ENCODE measurements at regions not wholly inside any gene's neighbourhood (a gene's known extent, or its start where the extent isn't known, plus 50 kb on each side); places are given as distances from the start of the nearest gene placed in this dataset.

GRCh38 chr2:104744537-104744936 is 109.4 kb upstream of the POU3F3 start (continued):
- TF ChIP-seq, protein P1, sequence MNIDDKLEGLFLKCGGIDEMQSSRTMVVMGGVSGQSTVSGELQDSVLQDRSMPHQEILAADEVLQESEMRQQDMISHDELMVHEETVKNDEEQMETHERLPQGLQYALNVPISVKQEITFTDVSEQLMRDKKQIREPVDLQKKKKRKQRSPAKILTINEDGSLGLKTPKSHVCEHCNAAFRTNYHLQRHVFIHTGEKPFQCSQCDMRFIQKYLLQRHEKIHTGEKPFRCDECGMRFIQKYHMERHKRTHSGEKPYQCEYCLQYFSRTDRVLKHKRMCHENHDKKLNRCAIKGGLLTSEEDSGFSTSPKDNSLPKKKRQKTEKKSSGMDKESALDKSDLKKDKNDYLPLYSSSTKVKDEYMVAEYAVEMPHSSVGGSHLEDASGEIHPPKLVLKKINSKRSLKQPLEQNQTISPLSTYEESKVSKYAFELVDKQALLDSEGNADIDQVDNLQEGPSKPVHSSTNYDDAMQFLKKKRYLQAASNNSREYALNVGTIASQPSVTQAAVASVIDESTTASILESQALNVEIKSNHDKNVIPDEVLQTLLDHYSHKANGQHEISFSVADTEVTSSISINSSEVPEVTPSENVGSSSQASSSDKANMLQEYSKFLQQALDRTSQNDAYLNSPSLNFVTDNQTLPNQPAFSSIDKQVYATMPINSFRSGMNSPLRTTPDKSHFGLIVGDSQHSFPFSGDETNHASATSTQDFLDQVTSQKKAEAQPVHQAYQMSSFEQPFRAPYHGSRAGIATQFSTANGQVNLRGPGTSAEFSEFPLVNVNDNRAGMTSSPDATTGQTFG (tag by site-specific recombination; IDR thresholded peaks at IDR 0.05; ENCODE audit: borderline replicate concordance) = no peak
- no peak for TF ChIP-seq ZNF558 (tag by site-specific recombination; IDR thresholded peaks at IDR 0.05)

GRCh38 chr2:104745846-104746245 is 108.1 kb upstream of the POU3F3 start:
- ChIA-PET POLR2A (no interaction called here), CTCF (no interaction called here)
- no peaks in the 10 kb centered on the region for H3K4me1 ChIP-seq (ENCODE audit: control insufficient read depth, insufficient read depth, low read length)
- no peak overlapping the region for H3K27ac ChIP-seq (ENCODE audit: extremely low read depth, low read depth, low read length)
- H3K9me3 ChIP-seq (ENCODE audit: control insufficient read depth, insufficient read depth, low read depth, low read length) = no peaks in the 10 kb centered on the region
- TF ChIP-seq ZNF248 (tag by site-specific recombination; IDR thresholded peaks at IDR 0.05) = no peak
- TF ChIP-seq ZNF768 (tag by site-specific recombination; IDR thresholded peaks at IDR 0.05) = no peak
- TF ChIP-seq ZNF776 (tag by site-specific recombination; IDR thresholded peaks at IDR 0.05; ENCODE audit: borderline replicate concordance) = no peak
- TF ChIP-seq ZEB2 (tag by site-specific recombination; IDR thresholded peaks at IDR 0.05) = no peak
- TF ChIP-seq HOXA7 (CRISPR knock-in tag; IDR thresholded peaks at IDR 0.05; ENCODE audit: borderline replicate concordance) = no peak
- TF ChIP-seq ELK4 (IDR thresholded peaks at IDR 0.05; ENCODE audit: borderline replicate concordance, low read depth, low read length) = no peak
- TF ChIP-seq REPIN1 (tag by site-specific recombination; IDR thresholded peaks at IDR 0.05; ENCODE audit: low read depth) = no peak
- no peak for TF ChIP-seq ZXDB (tag by site-specific recombination; IDR thresholded peaks at IDR 0.05)
- no peak for TF ChIP-seq ZNF350 (tag by site-specific recombination; IDR thresholded peaks at IDR 0.05)
- no peak for TF ChIP-seq HOXC10 (CRISPR knock-in tag; IDR thresholded peaks at IDR 0.05)
- TF ChIP-seq ZNF114 (tag by site-specific recombination; IDR thresholded peaks at IDR 0.05) = no peak
- TF ChIP-seq ZNF24 (tag by site-specific recombination; IDR thresholded peaks at IDR 0.05) = no peak
- no peak for TF ChIP-seq OVOL3 (tag by site-specific recombination; IDR thresholded peaks at IDR 0.05)
- no peak for TF ChIP-seq ZNF423 (tag by site-specific recombination; IDR thresholded peaks at IDR 0.05)
- TF ChIP-seq, protein P2, sequence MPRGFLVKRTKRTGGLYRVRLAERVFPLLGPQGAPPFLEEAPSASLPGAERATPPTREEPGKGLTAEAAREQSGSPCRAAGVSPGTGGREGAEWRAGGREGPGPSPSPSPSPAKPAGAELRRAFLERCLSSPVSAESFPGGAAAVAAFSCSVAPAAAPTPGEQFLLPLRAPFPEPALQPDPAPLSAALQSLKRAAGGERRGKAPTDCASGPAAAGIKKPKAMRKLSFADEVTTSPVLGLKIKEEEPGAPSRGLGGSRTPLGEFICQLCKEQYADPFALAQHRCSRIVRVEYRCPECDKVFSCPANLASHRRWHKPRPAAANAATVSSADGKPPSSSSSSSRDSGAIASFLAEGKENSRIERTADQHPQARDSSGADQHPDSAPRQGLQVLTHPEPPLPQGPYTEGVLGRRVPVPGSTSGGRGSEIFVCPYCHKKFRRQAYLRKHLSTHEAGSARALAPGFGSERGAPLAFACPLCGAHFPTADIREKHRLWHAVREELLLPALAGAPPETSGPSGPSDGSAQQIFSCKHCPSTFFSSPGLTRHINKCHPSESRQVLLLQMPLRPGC (tag by site-specific recombination; IDR thresholded peaks at IDR 0.05) = no peak
- no peak for TF ChIP-seq ZNF19 (tag by site-specific recombination; IDR thresholded peaks at IDR 0.05; ENCODE audit: low read depth)
- no peak for TF ChIP-seq FEZF1 (tag by site-specific recombination; IDR thresholded peaks at IDR 0.05)
- no peak for TF ChIP-seq RBAK (tag by site-specific recombination; IDR thresholded peaks at IDR 0.05)
- no peak for TF ChIP-seq ZNF184 (tag by site-specific recombination; IDR thresholded peaks at IDR 0.05)
- no peak for TF ChIP-seq ZBTB21 (tag by site-specific recombination; IDR thresholded peaks at IDR 0.05)
- H3K4me3 ChIP-seq (ENCODE audit: low read depth, low read length) = no peak overlapping the region
- H3K36me3 ChIP-seq (ENCODE audit: control insufficient read depth in 2 of 2, insufficient read depth in 1 of 2, low read length in 2 of 2) = no peaks in the 10 kb centered on the region

- no peaks in the 10 kb centered on the region for H3K9me3 ChIP-seq (ENCODE audit: control insufficient read depth, insufficient read depth, low read depth, low read length)
- no peak overlapping the region for H3K4me3 ChIP-seq (ENCODE audit: low read depth, low read length)
- CTCF ChIA-PET = no interaction called here
- H3K27ac ChIP-seq (ENCODE audit: extremely low read depth, low read depth, low read length) = no peak overlapping the region
- POLR2A ChIA-PET = no interaction called here
- no peaks in the 10 kb centered on the region for H3K36me3 ChIP-seq (ENCODE audit: control insufficient read depth in 2 of 2, insufficient read depth in 1 of 2, low read length in 2 of 2)
- H3K4me1 ChIP-seq (ENCODE audit: control insufficient read depth, insufficient read depth, low read length) = no peaks in the 10 kb centered on the region
- TF ChIP-seq GFI1B (tag by site-specific recombination; IDR thresholded peaks at IDR 0.05) (no peak), REPIN1 (tag by site-specific recombination; IDR thresholded peaks at IDR 0.05; ENCODE audit: low read depth) (no peak), KLF7 (tag by site-specific recombination; IDR thresholded peaks at IDR 0.05; ENCODE audit: borderline replicate concordance) (no peak), ZNF837 (tag by site-specific recombination; IDR thresholded peaks at IDR 0.05) (no peak), SP3 (tag by site-specific recombination; IDR thresholded peaks at IDR 0.05) (no peak), ZNF791 (tag by site-specific recombination; IDR thresholded peaks at IDR 0.05) (no peak), ZNF16 (tag by site-specific recombination; IDR thresholded peaks at IDR 0.05; ENCODE audit: low read depth) (no peak)
- TF ChIP-seq, protein P3, sequence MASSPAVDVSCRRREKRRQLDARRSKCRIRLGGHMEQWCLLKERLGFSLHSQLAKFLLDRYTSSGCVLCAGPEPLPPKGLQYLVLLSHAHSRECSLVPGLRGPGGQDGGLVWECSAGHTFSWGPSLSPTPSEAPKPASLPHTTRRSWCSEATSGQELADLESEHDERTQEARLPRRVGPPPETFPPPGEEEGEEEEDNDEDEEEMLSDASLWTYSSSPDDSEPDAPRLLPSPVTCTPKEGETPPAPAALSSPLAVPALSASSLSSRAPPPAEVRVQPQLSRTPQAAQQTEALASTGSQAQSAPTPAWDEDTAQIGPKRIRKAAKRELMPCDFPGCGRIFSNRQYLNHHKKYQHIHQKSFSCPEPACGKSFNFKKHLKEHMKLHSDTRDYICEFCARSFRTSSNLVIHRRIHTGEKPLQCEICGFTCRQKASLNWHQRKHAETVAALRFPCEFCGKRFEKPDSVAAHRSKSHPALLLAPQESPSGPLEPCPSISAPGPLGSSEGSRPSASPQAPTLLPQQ (tag by site-specific recombination; IDR thresholded peaks at IDR 0.05) = no peak
Observed at GRCh38 chr2:104746299-104746698, 107.6 kb upstream of the POU3F3 start.
